Kidney epithelial cell (primary cell): ENCODE measurements at regions not wholly inside any gene's neighbourhood (a gene's known extent, or its start where the extent isn't known, plus 50 kb on each side); places are given as distances from the start of the nearest gene placed in this dataset.
"Not testable (repeated sequence)": the region's sequence is repeated elsewhere in the genome, so short reads cannot be mapped to it uniquely, and the experiment has no call there.

Experiments
- DNase-seq: peaks from one replicate; pipeline ENCODE4 v3.0.0-alpha.2; 2010; ENCODE audit warnings: low read depth
- H3K27me3 ChIP-seq: 2 replicates; pipeline ENCODE4 v1.6.0; 2011; ENCODE audit warnings: low read length; ENCODE audit not compliant: control insufficient read depth, insufficient read depth
- H3K36me3 ChIP-seq: 2 replicates; pipeline ENCODE4 v1.5.1; 2011; ENCODE audit warnings: low read length; ENCODE audit not compliant: control insufficient read depth, insufficient read depth
- H3K4me3 ChIP-seq: 2 replicates; pipeline ENCODE4 v1.5.1; 2011; ENCODE audit warnings: low read depth, mild to moderate bottlenecking, control low read depth, low read length
- CTCF ChIP-seq: IDR thresholded peaks from 2 replicates; pipeline ENCODE4 v1.5.1; 2011; ENCODE audit warnings: mild to moderate bottlenecking, moderate library complexity, low read length, control low read depth, inconsistent platforms; ENCODE audit not compliant: insufficient read depth, poor library complexity, severe bottlenecking

GRCh38 chr2:211204902-211205301, 648.5 kb downstream of the CPS1 start:
- H3K4me3 ChIP-seq = no peak overlapping the region
- TF ChIP-seq CTCF = no peak
- no peaks in the 10 kb centered on the region for H3K36me3 ChIP-seq
- H3K27me3 ChIP-seq = no peaks in the 10 kb centered on the region
- DNase-seq = no peak

GRCh38 chr2:211205358-211205757, 649.0 kb downstream of the CPS1 start:
- Histone ChIP-seq H3K36me3 (no peaks in the 10 kb centered on the region), H3K4me3 (no peak overlapping the region), H3K27me3 (no peaks in the 10 kb centered on the region)
- no peak for DNase-seq
- TF ChIP-seq CTCF = no peak

GRCh38 chr2:211205836-211206235, 649.4 kb downstream of the CPS1 start:
- DNase-seq = no peak
- TF ChIP-seq CTCF = no peak
- H3K36me3 ChIP-seq = no peaks in the 10 kb centered on the region
- H3K4me3 ChIP-seq = no peak overlapping the region
- H3K27me3 ChIP-seq = no peaks in the 10 kb centered on the region

- Histone ChIP-seq H3K36me3 (no peaks in the 10 kb centered on the region), H3K27me3 (no peaks in the 10 kb centered on the region), H3K4me3 (no peak overlapping the region)
- TF ChIP-seq CTCF = peak; percentile 27
- no peak for DNase-seq
Measured at GRCh38 chr2:211216221-211216620, 659.8 kb downstream of the CPS1 start.

GRCh38 chr2:211219548-211219947, 663.1 kb downstream of the CPS1 start:
- not testable (repeated sequence) for H3K27me3 ChIP-seq, H3K4me3 ChIP-seq, H3K36me3 ChIP-seq, DNase-seq

- no peak for TF ChIP-seq CTCF
- no peak for DNase-seq
- no peak overlapping the region for H3K4me3 ChIP-seq
- H3K27me3 ChIP-seq = no peaks in the 10 kb centered on the region
- no peaks in the 10 kb centered on the region for H3K36me3 ChIP-seq
Measured at GRCh38 chr2:211225784-211226183, 669.4 kb downstream of the CPS1 start.
